ENCODE measurements at regions not wholly inside any gene's neighbourhood (a gene's known extent, or its start where the extent isn't known, plus 50 kb on each side); places are given as distances from the start of the nearest gene placed in this dataset.

DNA sequence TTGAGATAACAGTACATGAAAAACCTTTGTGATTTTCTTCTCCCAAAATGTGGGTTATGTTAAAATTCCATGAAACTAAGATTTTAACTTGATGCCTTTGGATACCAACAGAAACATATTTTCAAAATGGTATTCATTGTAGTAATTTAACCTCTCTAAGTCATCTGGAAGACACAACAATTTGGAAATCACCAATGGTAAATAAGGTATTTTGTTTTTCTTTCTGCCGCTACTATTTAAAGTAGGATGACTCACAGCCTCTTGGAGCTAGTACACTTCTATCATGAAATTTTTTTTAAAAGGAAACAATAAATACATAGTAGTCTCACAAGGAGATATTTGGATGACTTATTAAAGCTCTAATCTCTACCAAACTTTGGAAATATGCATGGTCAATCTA is 291.6 kb upstream of the VEPH1 start:
- no peak for DNase-seq

DNA sequence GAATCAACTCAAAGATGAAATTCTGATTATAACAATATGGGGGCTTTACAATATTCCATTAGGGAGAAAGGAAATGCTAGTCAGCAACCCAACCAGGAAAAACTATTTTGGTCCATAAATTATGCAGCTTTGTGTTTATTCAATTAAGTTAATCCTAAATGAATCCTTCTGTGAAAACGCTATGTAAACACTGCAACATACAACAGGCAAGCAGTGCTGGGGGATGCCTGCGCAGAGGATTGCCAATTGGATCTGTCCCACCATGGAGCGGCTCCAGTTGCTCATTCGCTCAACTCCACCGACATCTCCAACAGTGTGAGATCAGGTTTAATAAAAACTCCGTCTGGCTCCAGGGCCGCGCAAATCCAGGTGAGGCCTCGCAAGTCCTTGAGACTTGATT is 290.5 kb upstream of the VEPH1 start:
- no peak for DNase-seq

DNA sequence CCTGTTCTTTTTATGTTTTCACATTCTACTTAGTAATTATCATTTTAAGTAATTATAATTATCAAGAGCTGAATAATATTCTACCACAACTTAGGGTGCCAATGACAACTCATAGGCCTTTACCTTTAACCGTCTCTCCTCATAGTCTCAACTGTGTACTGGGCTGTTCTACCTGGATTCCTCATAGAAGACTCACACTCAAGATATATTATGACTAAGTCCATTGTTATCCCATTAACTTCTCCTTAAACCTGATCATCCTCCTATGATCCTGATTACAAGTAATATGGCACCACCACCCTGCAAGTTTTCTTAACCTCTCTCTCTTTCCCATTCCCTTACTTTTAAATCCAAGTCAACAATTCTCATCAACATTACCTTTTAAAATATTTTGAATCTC is 285.9 kb upstream of the VEPH1 start:
- no peak for DNase-seq

DNA sequence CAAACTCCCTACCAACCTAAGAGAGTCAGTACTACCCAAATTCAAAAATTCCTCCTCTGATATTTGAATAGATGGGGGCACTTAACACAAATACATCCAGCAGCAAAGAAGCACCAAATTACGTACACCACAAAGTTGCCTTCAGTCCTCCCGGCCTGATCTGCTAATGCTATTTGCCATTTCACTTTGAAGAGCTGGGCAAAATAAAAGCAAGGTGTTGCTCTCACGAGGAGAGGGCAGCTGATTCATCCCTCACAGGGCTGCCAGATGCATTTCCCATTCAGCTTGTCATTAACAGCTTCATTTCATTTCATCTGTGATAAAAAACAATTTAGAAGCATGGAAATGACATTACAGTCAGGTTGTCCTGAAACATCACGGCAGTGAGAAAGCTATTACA is 283.4 kb upstream of the VEPH1 start:
- no peak for DNase-seq

DNA sequence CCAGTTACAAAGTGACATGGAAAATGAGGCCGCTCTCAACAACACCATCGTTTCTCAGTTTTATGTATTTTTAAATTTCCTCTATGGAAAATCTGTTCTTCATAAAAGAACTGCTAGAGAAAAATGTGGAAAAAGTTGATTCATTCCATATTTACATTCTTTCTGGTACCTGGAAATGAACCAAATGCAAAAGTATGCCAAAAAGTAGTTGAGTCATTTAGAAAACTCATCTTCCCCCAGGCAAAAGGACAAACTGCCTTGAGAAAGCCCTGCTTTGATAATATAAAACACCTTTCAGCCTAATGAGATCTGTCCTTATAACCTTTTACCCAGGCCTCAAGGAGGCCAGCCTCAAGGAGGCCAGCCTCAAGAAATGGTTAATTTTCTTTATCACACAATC is 283.0 kb upstream of the VEPH1 start:
- no peak for DNase-seq

DNA sequence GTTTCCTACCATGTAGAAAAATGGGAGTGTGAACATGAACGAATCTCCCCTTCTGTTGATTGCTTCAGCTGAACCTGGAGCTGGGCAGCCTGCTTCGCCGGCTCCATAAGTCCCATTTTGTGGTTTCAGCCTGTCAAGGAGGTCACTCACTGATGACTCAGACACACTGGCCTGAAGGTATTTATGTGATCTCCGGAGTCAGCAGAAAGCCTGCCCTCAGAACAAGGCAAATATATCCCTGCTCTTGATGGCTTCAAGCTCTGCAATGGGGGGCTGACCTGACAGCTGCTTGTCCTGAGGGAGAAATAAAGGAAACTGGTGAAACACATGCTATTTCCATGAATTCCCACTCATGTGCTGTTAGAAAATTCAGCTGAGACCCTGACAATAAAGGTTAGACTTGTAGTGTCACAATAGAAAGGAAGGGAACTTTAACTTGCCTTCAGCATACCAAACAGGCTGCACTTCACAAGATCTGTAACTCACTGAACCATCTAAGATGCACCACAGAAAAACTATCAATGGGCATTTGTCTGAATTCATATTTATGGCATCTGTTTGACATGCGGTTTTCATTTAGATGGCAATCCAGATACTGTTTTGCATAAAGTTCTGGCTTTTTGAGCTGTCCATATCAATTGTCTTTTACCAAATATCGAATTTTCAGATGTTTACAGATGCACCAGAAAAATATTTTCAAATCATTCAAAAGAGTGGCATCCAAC is 282.0 kb upstream of the VEPH1 start:
- no peak for DNase-seq

DNA sequence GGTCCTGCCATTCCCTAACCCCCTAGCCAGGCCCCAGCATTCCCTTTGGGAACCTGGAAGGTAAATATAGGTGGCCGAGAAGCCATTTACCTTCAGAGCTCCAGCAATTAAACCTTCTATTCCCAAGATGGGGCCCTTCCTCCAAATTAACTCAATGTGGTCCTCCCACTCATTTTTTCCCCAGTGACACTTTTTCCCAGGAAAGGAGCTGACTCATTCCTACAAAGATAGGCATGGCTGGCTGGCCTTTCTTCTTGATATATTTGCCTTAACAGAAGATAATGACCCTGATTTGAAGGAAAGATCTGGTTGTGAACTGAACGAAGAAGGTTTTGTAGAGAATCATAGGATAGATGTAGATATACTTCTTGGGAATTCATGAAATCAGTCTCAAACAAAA is 279.0 kb upstream of the VEPH1 start:
- DNase-seq: no peak

DNA sequence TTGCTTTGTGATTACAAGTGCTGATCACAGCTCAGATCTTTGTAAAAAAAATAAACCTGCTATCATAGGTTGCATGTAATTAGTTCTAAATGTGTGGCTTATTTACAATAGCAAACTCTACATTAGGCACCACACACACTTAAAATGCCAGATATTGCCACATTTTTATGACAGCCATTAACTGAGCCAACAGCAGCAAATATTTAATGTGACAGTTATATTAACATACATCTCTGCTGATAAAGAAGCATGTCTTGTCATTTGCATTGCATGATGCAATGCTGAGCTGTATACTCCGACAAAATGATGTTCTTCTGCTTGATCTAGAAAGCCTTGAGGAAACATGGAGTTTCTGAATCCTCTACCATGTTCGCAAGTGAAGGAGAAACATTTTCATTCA is 273.6 kb upstream of the VEPH1 start:
- no peak for DNase-seq

DNA sequence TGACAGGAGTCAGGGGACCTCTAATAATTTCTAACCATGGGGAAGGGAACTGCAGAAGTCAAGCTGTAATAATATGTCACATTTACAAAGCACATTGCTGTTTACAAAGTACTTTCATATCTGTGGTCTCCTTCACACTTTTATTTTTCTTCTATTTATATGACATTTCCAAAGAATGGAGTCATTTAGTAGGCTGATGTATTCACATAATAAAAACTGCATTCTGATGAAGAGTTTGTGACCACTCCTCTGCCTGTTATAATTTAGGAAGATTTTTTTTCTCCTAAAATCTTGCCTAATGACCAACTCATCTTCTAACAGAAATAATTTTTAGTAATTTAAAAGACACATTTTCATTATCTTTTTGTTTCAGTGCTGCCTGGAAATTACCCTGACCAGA is 272.2 kb upstream of the VEPH1 start:
- DNase-seq: no peak

DNA sequence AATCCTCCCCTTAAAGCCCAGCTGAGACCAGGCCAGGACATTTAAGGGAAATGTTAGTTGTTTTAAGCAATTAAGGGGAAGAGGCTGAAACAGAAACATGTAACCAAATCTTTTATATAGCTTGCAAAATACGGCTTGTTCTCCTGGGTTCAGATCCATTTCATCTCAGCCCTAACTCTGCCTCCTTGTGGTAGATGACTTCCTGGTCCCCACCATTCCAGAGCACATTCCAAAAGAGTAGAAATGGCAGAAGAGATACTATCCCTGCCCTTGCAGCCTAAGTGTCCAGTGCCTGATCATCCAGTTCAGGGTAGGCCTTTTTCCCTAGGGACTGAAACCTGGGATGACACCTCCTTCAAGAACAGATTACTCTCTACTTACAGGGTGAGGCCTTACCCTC is 266.2 kb upstream of the VEPH1 start:
- DNase-seq: no peak

DNA sequence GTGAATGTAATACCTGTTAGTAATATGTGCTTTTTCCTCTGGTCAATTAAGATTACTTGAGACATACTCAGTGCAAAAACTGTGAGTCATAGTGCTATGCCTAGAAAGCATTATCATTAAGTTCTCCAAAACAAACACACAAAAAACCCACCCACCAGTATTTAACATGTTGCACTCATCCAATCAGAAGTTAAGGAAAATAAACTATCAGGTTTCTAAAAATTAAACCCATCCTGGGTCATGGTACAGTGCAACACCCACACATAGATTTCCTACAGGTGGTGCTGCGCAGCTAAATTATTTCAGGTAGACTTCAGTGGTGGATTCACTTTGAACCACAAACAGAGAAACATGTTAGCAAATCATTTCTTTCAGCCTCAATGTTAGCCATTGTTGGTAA is 264.4 kb upstream of the VEPH1 start:
- DNase-seq: no peak

DNA sequence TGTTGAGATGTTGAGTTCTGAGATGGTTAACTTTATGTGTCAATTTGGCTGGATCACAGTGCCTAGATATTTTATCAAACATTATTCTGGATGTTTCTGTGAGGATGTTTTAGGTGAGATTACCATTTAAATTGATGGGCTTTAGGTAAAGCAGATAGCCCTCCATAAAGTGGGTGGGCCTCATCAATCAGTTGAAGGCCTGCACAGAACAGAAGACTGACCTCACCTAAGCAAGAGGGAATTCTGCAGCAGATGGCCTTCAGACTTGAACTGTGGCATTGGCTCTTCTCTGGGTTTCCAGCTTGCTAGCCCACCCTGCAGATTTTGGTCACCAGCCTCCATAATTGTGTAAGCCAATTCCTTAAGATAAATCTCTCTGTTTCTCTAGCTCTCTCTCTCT is 260.4 kb upstream of the VEPH1 start:
- no peak for DNase-seq

DNA sequence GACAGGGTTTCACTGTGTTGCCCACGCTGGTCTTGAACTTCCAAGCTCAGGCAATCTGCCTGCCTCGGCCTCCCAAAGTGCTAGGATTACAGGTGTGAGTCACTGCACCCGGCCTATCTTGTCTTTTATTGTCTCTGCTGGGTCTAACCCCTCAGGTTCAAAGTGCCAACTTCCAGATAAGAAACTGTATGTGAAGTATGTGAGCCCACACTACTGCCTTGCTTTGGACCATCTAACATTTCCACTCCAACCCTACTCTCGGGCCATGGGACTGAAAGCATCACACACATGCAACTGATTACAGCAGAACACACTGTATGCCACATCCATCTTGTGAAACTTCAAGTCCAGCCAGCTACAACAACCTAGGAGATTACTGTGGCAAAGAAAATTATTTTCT is 256.1 kb upstream of the VEPH1 start:
- no peak for DNase-seq

DNA sequence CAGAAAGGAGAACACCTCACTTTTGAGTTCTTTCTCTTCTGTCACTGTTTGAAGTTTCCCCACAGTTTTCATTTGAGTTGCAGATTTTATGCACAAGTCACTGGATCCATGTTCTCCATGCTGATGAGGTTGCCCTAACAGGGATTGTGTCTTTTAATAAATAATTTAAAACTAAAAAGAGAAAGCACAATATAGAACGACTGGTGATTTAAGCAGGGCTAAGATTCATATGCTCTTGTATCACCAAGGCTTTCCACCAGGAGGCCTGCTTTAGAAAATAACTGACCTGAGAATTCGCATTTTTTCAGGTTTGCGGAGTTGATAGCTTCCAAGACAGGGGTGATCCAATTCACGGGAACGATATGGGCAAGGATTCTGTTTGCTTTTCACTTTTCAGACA is 252.0 kb upstream of the VEPH1 start:
- no peak for DNase-seq

DNA sequence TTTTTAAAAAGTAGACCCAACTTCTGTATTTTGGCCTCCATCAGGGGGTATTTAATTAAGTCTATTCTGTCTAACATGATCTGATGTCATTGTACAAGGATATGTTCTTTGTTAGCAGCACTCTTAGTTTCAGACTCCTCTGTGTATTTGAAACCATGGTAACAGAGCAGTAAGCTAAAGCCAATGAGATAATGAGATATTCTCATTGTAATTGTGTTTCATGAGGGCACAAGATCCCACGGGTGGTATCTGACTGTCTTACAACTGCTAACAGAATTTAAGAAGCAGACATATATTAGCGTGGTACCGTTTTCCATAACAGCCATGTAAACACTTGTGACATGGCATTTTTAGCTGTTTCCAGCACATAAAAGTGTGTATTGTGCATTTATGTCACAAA is 251.2 kb upstream of the VEPH1 start:
- DNase-seq: peak; percentile 43

DNA sequence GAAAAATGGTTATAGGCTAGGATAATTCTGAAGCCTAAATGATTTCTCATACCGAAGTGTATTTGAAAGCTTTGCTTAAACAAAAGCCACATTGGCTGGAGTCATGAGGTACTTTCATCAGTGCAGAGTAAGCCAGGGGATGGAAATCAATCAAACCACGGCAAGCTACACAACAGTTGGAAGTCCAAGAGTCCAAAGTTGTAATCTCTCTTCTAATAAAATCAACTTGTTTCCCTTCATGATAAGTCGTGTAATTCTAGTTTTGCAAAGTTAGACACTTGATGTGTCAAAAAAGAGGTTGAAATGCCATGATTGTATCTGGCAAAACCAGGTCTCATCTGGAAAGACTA is 250.5 kb upstream of the VEPH1 start:
- DNase-seq: no peak

DNA sequence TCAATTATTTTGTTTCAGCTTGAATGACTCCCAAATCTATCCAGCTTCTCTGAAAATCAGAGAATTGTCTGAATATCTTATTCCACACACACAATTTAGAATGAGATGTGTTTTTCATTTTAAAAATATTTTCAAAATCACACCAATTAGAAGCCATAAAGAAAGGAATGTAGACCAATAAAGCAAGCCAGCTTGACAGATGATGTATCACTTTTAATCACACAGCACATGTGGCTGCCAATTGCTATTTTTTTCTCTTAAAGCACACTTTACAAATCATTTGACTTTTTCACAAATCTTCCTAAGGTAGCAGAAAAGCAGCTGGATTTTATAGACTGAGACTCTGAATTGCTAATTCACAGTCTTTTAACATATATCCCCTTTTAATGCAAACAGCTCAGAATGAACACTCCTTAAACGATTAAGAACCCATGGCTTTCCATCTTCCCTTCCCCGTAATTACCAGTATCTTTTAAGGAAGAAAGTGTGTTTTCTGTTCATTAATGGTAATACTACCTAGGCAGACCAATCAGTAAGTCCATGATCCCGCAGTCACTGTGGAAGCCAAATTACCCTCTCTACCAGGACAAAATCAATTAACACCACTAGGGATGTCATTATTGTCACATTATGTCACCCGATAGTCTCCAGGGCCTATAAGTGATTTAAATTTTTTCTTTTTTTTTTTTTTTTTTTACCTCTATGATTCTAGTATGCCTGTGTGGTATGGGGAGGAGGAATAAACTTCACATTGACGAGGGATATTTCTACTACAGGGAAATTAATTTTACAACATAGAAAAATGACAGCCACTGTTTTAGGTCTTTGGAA is 250.0 kb upstream of the VEPH1 start:
- DNase-seq: peak; percentile 7

DNA sequence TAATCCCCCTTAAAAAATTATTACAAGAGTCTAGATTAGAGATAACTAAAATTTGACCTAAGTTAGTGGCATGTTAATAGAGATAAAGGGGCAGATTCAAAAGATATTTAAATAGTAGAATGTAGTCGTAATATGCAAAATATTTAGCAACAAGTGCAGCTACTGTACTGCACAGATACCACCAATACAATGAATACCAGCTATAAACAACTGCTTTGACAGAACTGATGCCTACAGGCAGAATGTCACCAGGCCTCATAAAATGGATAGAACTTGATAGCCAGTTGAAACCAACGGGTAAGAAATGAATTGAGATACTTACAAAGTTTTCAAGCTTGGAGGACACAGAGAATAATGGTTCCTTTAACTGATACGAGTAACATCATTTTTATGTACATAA is 249.3 kb upstream of the VEPH1 start:
- no peak for DNase-seq

DNA sequence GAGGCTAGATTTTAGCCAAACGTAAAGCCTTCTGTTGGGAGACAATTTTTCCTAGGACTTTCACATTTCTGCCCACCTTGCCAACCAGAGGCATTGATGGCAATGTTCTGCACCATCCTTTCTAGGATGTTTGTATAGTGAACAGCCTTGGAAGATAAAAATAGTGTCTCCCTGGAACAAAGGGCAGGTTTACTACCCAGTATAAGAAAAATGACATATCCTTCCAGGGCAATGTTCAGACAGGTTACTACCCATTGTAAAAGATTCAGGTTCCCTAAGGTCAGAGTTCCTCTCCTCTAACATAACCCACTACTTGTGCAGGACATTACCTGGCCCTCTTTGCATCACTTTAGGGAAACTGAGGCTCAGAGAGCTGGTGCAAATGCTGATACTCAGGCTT is 248.2 kb upstream of the VEPH1 start:
- DNase-seq: no peak

DNA sequence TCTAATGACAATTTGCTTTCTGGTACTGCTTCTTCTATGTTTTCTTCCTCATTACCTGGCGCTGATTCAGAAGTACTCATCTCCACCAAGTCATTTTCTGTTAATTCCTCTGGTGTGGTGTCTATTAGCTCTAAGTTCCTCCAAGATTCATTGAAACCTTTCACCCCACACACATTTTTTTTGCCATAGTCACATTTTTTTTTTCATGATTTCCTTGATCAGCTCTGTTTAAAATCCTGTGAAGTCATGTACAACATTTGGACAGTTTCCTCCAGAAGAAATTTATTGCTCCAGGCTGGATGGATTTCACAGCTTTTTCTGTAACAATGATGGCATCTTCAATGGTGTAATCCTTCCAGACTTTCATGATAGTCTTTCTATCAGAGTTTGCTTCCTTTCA is 243.2 kb upstream of the VEPH1 start:
- DNase-seq: no peak

DNA sequence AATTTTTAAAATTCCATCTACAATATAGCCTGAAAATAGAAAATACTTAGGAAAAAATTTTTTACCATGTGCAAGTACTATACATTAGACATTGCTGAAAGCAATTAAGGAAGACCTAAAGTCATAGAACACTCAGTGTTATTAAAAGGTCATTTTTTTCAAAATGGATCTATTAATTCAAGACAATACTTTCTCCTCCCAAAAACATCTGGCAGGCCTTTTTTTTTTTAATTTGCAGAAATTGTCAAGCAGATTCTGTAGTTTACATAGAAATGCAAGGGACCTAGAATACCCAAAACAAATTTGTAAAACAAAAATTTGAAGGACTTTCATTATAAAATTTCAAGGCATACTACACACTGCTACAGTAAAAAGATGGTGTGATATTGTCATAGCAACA is 238.4 kb upstream of the VEPH1 start:
- DNase-seq: no peak

DNA sequence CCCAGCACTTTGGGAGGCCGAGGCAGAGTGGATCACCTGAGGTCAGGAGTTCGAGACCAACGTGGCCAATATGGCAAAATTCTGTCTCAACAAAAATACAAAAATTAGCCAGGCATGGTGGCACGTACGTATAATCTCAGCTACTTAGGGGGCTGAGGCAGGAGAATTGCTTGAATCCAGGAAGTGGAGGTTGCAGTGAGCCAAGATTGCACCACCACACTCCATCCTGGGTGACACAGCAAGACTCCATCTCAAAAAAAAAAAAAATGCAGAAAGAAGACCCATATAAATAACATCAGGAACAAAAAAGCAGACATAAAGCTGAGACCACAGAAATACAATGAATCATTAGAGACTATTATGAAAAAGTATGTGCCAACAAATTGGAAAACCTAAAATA is 235.2 kb upstream of the VEPH1 start:
- no peak for DNase-seq

DNA sequence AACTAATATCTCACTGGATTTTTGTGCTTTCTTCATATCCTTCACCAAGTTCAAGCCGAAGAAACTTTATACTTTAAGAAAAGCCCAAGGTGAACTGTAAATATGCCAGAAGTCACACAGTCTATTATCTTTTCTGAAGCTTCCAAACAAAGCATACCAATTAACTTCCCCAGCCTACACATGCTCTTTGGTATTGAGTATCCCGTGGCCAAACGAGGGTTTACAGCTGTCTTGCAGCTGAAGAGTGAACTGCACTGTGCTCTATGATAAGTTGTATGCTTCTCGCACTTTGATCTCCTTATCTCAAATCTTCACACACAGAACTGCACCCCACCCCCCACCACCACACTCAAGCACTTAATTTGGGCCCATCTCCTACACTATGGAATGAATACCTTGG is 215.6 kb upstream of the VEPH1 start:
- DNase-seq: no peak

DNA sequence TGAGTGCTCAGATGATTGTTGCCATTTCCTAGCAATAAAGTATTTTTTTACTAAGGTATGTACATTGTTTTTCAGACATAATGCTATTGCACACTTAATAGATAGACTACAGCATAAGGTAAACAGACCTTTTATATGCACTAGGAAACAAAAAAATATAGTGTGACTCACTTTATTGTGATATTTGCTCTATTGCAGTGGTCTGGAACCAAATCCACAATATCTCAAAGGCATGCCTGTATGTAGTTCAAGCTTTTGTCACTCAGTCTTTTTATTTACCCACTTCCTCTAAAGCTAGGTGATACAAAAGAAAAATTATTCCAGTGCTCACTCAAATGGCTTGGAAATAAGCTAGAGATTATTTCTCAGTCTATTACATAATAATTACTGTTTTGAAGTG is 209.9 kb upstream of the VEPH1 start:
- DNase-seq: no peak

DNA sequence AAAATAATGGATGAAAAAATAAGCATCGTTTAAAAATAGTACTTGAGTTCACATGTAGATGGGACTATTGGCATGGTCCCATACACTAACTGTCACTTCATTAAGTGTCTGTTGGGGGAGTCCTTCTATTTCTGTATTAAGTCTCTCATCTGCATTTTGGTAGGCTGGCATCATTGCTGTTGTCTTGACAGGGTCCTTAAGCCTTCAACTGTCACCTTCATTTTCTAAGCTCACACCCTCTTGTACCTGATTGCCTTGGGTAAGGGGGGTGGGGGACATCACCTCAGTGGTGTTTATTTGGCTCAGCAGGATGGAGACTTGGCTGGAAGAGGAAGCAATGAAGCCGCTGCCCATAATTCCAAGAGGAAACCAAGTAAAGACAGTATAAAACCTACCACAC is 202.0 kb upstream of the VEPH1 start:
- no peak for DNase-seq

Data from NCI-H1417 treated with DMSO at 0.1 percent for 48 hours (cell line).